ENCODE measurements at regions not wholly inside any gene's neighbourhood (a gene's known extent, or its start where the extent isn't known, plus 50 kb on each side); places are given as distances from the start of the nearest gene placed in this dataset.

- Mint-ChIP-seq H3K27me3 (peaks cover 12% of the 10 kb centered on the region), H3K9me3 (no peaks in the 10 kb centered on the region), H3K36me3 (no peaks in the 10 kb centered on the region), H3K4me3 (no peak overlapping the region), H3K4me1 (no peaks in the 10 kb centered on the region), H3K27ac (no peak overlapping the region)
Observed at GRCh38 chr2:67876176-67876575, 186.6 kb downstream of the C1D start.

- Mint-ChIP-seq H3K4me3 (no peak overlapping the region), H3K9me3 (no peaks in the 10 kb centered on the region), H3K36me3 (no peaks in the 10 kb centered on the region), H3K4me1 (no peaks in the 10 kb centered on the region), H3K27me3 (peaks cover 12% of the 10 kb centered on the region), H3K27ac (no peak overlapping the region)
Observed at GRCh38 chr2:67877301-67877700, 185.5 kb downstream of the C1D start.

- H3K27ac Mint-ChIP-seq, result no peak overlapping the region
- no peaks in the 10 kb centered on the region for H3K36me3 Mint-ChIP-seq
- no peaks in the 10 kb centered on the region for H3K9me3 Mint-ChIP-seq
- peaks cover 14% of the 10 kb centered on the region for H3K27me3 Mint-ChIP-seq
- no peak overlapping the region for H3K4me3 Mint-ChIP-seq
- H3K4me1 Mint-ChIP-seq, result no peaks in the 10 kb centered on the region
Observed at GRCh38 chr2:67878743-67879142, 184.1 kb downstream of the C1D start.

GRCh38 chr2:67879586-67880290 lies 183.1 kb downstream of the C1D start:
- Mint-ChIP-seq H3K9me3 (no peaks in the 10 kb centered on the region), H3K27ac (no peak overlapping the region), H3K4me3 (no peak overlapping the region), H3K27me3 (peaks cover 14% of the 10 kb centered on the region), H3K4me1 (no peaks in the 10 kb centered on the region), H3K36me3 (no peaks in the 10 kb centered on the region)

GRCh38 chr2:67880291-67880761 lies 182.5 kb downstream of the C1D start:
- Mint-ChIP-seq H3K27ac (no peak overlapping the region), H3K4me1 (no peaks in the 10 kb centered on the region), H3K9me3 (no peaks in the 10 kb centered on the region), H3K36me3 (no peaks in the 10 kb centered on the region), H3K27me3 (peaks cover 13% of the 10 kb centered on the region), H3K4me3 (no peak overlapping the region)

- Mint-ChIP-seq H3K9me3 (no peaks in the 10 kb centered on the region), H3K4me1 (no peaks in the 10 kb centered on the region), H3K27me3 (peaks cover 11% of the 10 kb centered on the region), H3K36me3 (no peaks in the 10 kb centered on the region), H3K27ac (no peak overlapping the region), H3K4me3 (no peak overlapping the region)
Observed at GRCh38 chr2:67881816-67882215, 181.0 kb downstream of the C1D start.

- Mint-ChIP-seq H3K4me1 (no peaks in the 10 kb centered on the region), H3K27ac (no peak overlapping the region), H3K36me3 (peaks cover 2% of the 10 kb centered on the region), H3K27me3 (peaks cover 5% of the 10 kb centered on the region), H3K9me3 (no peaks in the 10 kb centered on the region), H3K4me3 (no peak overlapping the region)
Observed at GRCh38 chr2:67883316-67884087, 179.3 kb downstream of the C1D start.

GRCh38 chr2:67888351-67889005 lies 174.3 kb downstream of the C1D start:
- Mint-ChIP-seq H3K4me1 (no peaks in the 10 kb centered on the region), H3K4me3 (no peak overlapping the region), H3K9me3 (peaks cover 0 to 2% (median 0%) of the 10 kb centered on the region in 3 donors), H3K36me3 (peaks cover 2% of the 10 kb centered on the region), H3K27me3 (no peaks in the 10 kb centered on the region), H3K27ac (no peak overlapping the region)

- H3K27ac Mint-ChIP-seq, result no peak overlapping the region
Observed at GRCh38 chr2:67889056-67889455, 173.7 kb downstream of the C1D start.

GRCh38 chr2:67891642-67892041 lies 171.2 kb downstream of the C1D start:
- Mint-ChIP-seq H3K27ac (no peak overlapping the region), H3K27me3 (no peaks in the 10 kb centered on the region), H3K4me1 (no peaks in the 10 kb centered on the region), H3K4me3 (no peak overlapping the region), H3K36me3 (peaks cover 2% of the 10 kb centered on the region), H3K9me3 (peaks cover 0 to 2% (median 0%) of the 10 kb centered on the region in 3 donors)

More at GRCh38 chr2:67889056-67889455, 173.7 kb downstream of the C1D start:
- Mint-ChIP-seq H3K4me1 (no peaks in the 10 kb centered on the region), H3K9me3 (peaks cover 0 to 2% (median 0%) of the 10 kb centered on the region in 3 donors), H3K36me3 (peaks cover 2% of the 10 kb centered on the region), H3K27me3 (no peaks in the 10 kb centered on the region), H3K4me3 (no peak overlapping the region)

- Mint-ChIP-seq H3K4me1 (no peaks in the 10 kb centered on the region), H3K9me3 (peaks cover 0 to 2% (median 0%) of the 10 kb centered on the region in 3 donors), H3K4me3 (no peak overlapping the region), H3K36me3 (no peaks in the 10 kb centered on the region), H3K27ac (no peak overlapping the region), H3K27me3 (no peaks in the 10 kb centered on the region)
Observed at GRCh38 chr2:67892339-67892846, 170.4 kb downstream of the C1D start.

GRCh38 chr2:67895227-67895941 lies 167.4 kb downstream of the C1D start:
- H3K4me1 Mint-ChIP-seq, result no peaks in the 10 kb centered on the region
- no peak overlapping the region for H3K4me3 Mint-ChIP-seq
- H3K36me3 Mint-ChIP-seq, result no peaks in the 10 kb centered on the region
- peaks cover 0 to 2% (median 0%) of the 10 kb centered on the region in 3 donors for H3K9me3 Mint-ChIP-seq
- H3K27ac Mint-ChIP-seq, result peak overlapping the region in 1 of 3 donors; percentile 43
- H3K27me3 Mint-ChIP-seq, result no peaks in the 10 kb centered on the region

GRCh38 chr2:67896076-67896475 lies 166.7 kb downstream of the C1D start:
- H3K27ac Mint-ChIP-seq, result peak overlapping the region in 1 of 3 donors; percentile 43
- H3K4me3 Mint-ChIP-seq, result no peak overlapping the region
- H3K9me3 Mint-ChIP-seq, result peaks cover 0 to 2% (median 0%) of the 10 kb centered on the region in 3 donors
- H3K36me3 Mint-ChIP-seq, result no peaks in the 10 kb centered on the region
- H3K27me3 Mint-ChIP-seq, result no peaks in the 10 kb centered on the region
- H3K4me1 Mint-ChIP-seq, result no peaks in the 10 kb centered on the region

GRCh38 chr2:67896476-67896875 lies 166.3 kb downstream of the C1D start:
- Mint-ChIP-seq H3K4me3 (no peak overlapping the region), H3K9me3 (peaks cover 0 to 2% (median 2%) of the 10 kb centered on the region in 3 donors), H3K4me1 (no peaks in the 10 kb centered on the region), H3K27me3 (no peaks in the 10 kb centered on the region), H3K36me3 (no peaks in the 10 kb centered on the region), H3K27ac (no peak overlapping the region)

Data from IgD-negative memory B cell (primary cell).